HFFc6 (cell line): ENCODE measurements at regions not wholly inside any gene's neighbourhood (a gene's known extent, or its start where the extent isn't known, plus 50 kb on each side); places are given as distances from the start of the nearest gene placed in this dataset.
"Not testable (repeated sequence)": the region's sequence is repeated elsewhere in the genome, so short reads cannot be mapped to it uniquely, and the experiment has no call there.

Source experiments
- DNase-seq: peaks from one replicate; pipeline ENCODE4 v3.0.0-alpha.2; 2018
- H3K27ac Mint-ChIP-seq: 2 replicates; pipeline ENCODE4 v1.8.0; 2020; ENCODE audit warnings: mild to moderate bottlenecking, mixed read lengths
- H3K27me3 Mint-ChIP-seq: 2 replicates; pipeline ENCODE4 v1.8.0; 2021; ENCODE audit warnings: mild to moderate bottlenecking, moderate library complexity, mixed read lengths; ENCODE audit not compliant: insufficient read depth
- H3K36me3 Mint-ChIP-seq: 2 replicates; pipeline ENCODE4 v1.8.0; 2021; ENCODE audit warnings: low read depth, mixed read lengths
- H3K4me1 Mint-ChIP-seq: 2 replicates; pipeline ENCODE4 v1.8.0; 2020; ENCODE audit warnings: low read depth, mixed read lengths
- H3K4me3 Mint-ChIP-seq: 2 replicates; pipeline ENCODE4 v1.8.0; 2020; ENCODE audit warnings: mild to moderate bottlenecking, moderate library complexity, mixed read lengths
- H3K9me3 Mint-ChIP-seq: 2 replicates; pipeline ENCODE4 v1.8.0; 2020; ENCODE audit warnings: mild to moderate bottlenecking, mixed read lengths
- TF ChIP-seq, protein P1 (sequence below): fragments of 200-600 bp; sonication (generic); IDR thresholded peaks from 2 replicates; pipeline ENCODE4 v1.5.0; 2021; ENCODE audit warnings: antibody characterized with exemption, mild to moderate bottlenecking

DNA sequence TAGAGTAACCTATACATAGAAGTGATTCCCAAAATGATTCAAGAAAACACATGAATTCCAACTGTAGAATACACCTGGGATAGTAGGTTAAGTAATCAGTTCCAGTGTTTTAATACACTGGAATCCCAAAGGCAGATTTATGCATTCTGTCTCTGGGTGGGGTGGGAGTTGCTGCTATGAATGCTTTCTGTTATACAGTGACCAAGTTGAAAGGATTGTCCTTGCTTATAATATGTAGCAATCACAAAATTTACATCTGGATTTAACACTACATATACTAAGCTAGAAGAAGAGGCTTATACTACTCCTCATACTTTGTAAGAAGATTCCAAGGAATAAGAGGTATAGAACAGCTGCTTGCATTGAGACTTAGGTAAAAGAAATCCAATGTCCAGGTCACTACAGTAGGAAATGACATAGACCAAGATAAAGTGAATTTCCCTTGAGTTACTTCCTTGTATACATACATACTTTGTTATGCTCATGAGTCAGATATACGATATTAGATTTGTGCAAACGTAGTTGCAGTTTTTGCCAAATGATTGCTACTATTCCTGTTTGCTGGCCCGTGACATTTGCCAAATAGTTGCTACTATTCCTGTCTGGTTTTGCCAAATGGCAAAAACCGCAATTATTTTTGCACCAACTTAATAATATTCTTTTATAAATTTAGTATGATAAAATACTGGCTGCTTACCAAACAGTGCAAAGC lies 210.5 kb upstream of the DIAPH2 start:
- Mint-ChIP-seq H3K4me3 (peak overlapping the region; percentile 5; the same call in 1 of the 2 replicates), H3K36me3 (no peaks in the 10 kb centered on the region), H3K27me3 (no peaks in the 10 kb centered on the region), H3K27ac (no peak overlapping the region), H3K9me3 (no peaks in the 10 kb centered on the region), H3K4me1 (peaks cover 38% of the 10 kb centered on the region)
- no peak for DNase-seq
- TF ChIP-seq, protein P1, sequence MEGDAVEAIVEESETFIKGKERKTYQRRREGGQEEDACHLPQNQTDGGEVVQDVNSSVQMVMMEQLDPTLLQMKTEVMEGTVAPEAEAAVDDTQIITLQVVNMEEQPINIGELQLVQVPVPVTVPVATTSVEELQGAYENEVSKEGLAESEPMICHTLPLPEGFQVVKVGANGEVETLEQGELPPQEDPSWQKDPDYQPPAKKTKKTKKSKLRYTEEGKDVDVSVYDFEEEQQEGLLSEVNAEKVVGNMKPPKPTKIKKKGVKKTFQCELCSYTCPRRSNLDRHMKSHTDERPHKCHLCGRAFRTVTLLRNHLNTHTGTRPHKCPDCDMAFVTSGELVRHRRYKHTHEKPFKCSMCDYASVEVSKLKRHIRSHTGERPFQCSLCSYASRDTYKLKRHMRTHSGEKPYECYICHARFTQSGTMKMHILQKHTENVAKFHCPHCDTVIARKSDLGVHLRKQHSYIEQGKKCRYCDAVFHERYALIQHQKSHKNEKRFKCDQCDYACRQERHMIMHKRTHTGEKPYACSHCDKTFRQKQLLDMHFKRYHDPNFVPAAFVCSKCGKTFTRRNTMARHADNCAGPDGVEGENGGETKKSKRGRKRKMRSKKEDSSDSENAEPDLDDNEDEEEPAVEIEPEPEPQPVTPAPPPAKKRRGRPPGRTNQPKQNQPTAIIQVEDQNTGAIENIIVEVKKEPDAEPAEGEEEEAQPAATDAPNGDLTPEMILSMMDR: no peak

GRCh38 chrX:96474741-96475125 lies 209.9 kb upstream of the DIAPH2 start:
- TF ChIP-seq, protein P1: no peak
- H3K27ac Mint-ChIP-seq: peak overlapping the region; percentile 8; the same call in 1 of the 2 replicates
- no peak for DNase-seq
- H3K4me1 Mint-ChIP-seq: peaks cover 44% of the 10 kb centered on the region
- H3K4me3 Mint-ChIP-seq: peak overlapping the region; percentile 5; the same call in 1 of the 2 replicates
- H3K36me3 Mint-ChIP-seq: no peaks in the 10 kb centered on the region
- no peaks in the 10 kb centered on the region for H3K9me3 Mint-ChIP-seq
- H3K27me3 Mint-ChIP-seq: no peaks in the 10 kb centered on the region

- peak overlapping the region; percentile 32 for H3K4me3 Mint-ChIP-seq
- no peaks in the 10 kb centered on the region for H3K36me3 Mint-ChIP-seq
- H3K4me1 Mint-ChIP-seq: peaks cover 32% of the 10 kb centered on the region
- no peaks in the 10 kb centered on the region for H3K27me3 Mint-ChIP-seq
- TF ChIP-seq, protein P1: no peak
- no peaks in the 10 kb centered on the region for H3K9me3 Mint-ChIP-seq
- DNase-seq: peak; percentile 67
- H3K27ac Mint-ChIP-seq: peak overlapping the region; percentile 57
Observed at GRCh38 chrX:96480081-96480480, 204.6 kb upstream of the DIAPH2 start.

DNA sequence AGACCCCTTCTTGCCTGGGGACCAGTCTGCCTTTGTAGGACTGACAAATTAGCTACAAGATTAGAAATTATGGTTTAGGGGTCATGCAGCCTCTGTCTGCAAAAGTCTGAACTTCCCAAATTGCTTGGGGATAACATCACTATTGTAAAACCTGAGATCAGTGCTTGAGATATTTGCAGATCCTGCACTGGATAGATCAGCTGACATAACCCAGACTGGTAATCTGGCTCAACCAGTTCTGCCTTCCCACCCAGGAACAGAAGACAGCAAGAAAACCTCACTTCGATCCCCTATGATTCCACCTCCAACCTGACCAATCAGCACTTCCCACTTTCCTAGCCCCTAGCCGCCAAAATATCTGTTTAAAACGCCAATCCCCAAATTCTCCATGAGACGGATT lies 202.8 kb upstream of the DIAPH2 start:
- TF ChIP-seq, protein P1: no peak
- H3K4me1 Mint-ChIP-seq: peaks cover 28% of the 10 kb centered on the region
- H3K9me3 Mint-ChIP-seq: no peaks in the 10 kb centered on the region
- no peaks in the 10 kb centered on the region for H3K27me3 Mint-ChIP-seq
- no peak overlapping the region for H3K4me3 Mint-ChIP-seq
- no peak overlapping the region for H3K27ac Mint-ChIP-seq
- DNase-seq: no peak
- no peaks in the 10 kb centered on the region for H3K36me3 Mint-ChIP-seq

DNA sequence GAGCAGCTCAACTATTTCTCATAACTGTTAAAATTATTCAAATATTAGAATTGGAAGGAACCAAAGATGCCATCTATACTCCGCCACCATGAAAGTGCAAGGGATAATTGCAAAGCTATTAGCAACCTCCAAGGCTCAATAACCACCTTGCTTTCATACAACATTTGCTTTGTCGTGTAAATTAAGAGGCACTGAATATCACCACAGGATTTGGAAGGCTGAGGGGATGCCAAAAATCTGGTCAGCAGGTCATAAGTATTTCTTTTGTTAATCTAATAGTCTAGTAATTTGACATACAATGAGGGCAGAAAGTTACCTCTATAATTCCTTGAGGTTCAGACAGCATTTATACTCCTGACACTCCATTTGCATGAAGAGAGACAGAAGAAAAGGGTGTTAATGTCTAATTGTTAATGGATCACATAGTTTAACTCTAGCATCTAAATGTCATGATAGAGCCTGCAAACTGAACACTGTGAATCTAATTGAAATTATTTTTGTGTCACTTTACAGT lies 200.9 kb upstream of the DIAPH2 start:
- Mint-ChIP-seq H3K4me3 (no peak overlapping the region), H3K36me3 (no peaks in the 10 kb centered on the region), H3K27me3 (no peaks in the 10 kb centered on the region), H3K27ac (no peak overlapping the region), H3K4me1 (peaks cover 21% of the 10 kb centered on the region), H3K9me3 (no peaks in the 10 kb centered on the region)
- no peak for DNase-seq
- TF ChIP-seq, protein P1: no peak

DNA sequence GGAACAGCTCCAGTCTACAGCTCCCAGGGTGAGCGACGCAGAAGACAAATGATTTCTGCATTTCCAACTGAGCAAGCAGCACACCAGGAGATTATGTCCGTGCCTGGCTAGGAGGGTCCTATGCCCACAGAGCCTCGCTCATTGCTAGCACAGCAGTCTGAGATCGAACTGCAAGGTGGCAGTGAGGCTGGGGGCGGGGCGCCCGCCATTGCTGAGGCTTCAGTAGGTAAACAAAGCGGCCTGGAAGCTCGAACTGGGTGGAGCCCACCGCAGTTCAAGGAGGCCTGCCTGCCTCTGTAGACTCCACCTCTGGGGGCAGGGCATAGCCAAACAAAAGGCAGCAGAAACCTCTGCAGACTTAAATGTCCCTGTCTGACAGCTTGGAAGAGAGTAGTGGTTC lies 198.0 kb upstream of the DIAPH2 start:
- H3K36me3 Mint-ChIP-seq, H3K27ac Mint-ChIP-seq, H3K4me1 Mint-ChIP-seq, H3K4me3 Mint-ChIP-seq, H3K9me3 Mint-ChIP-seq, H3K27me3 Mint-ChIP-seq, DNase-seq: not testable (repeated sequence)
